ENCODE measurements at regions not wholly inside any gene's neighbourhood (a gene's known extent, or its start where the extent isn't known, plus 50 kb on each side); places are given as distances from the start of the nearest gene placed in this dataset.

GRCh38 chr6:165970001-165970400 is 197.7 kb downstream of the TBXT start:
- Histone ChIP-seq H3K4me2 (ENCODE audit: low read depth, low read length, poor library complexity, severe bottlenecking) (no peak overlapping the region), H3K36me3 (ENCODE audit: low read length) (no peaks in the 10 kb centered on the region), H3K9ac (ENCODE audit: low read length) (no peak overlapping the region), H2AFZ (ENCODE audit: low read depth, low read length, severe bottlenecking) (no peak overlapping the region), H3K27me3 (ENCODE audit: low read length) (no peaks in the 10 kb centered on the region), H3K9me3 (ENCODE audit: insufficient read depth, low read length) (no peaks in the 10 kb centered on the region), H4K20me1 (ENCODE audit: low read depth, low read length) (no peaks in the 10 kb centered on the region), H3K9me2 (replicated peaks; ENCODE audit: insufficient read depth, low read length) (no peaks in the 10 kb centered on the region), H3K4me3 (ENCODE audit: insufficient read depth, low read length, poor library complexity, severe bottlenecking) (no peak overlapping the region), H3F3A (ENCODE audit: insufficient read depth) (no peaks in the 10 kb centered on the region), H3K27ac (ENCODE audit: low read depth, low read length) (no peak overlapping the region), H3K79me2 (ENCODE audit: insufficient read depth, low read length) (no peaks in the 10 kb centered on the region)
- no peak for TF ChIP-seq EZH2phosphoT487 (conservative IDR thresholded peaks at IDR 0.05; ENCODE audit: low read length)
- TF ChIP-seq, protein P1, sequence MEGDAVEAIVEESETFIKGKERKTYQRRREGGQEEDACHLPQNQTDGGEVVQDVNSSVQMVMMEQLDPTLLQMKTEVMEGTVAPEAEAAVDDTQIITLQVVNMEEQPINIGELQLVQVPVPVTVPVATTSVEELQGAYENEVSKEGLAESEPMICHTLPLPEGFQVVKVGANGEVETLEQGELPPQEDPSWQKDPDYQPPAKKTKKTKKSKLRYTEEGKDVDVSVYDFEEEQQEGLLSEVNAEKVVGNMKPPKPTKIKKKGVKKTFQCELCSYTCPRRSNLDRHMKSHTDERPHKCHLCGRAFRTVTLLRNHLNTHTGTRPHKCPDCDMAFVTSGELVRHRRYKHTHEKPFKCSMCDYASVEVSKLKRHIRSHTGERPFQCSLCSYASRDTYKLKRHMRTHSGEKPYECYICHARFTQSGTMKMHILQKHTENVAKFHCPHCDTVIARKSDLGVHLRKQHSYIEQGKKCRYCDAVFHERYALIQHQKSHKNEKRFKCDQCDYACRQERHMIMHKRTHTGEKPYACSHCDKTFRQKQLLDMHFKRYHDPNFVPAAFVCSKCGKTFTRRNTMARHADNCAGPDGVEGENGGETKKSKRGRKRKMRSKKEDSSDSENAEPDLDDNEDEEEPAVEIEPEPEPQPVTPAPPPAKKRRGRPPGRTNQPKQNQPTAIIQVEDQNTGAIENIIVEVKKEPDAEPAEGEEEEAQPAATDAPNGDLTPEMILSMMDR (IDR thresholded peaks at IDR 0.05; ENCODE audit: insufficient read depth, low read length, poor library complexity, severe bottlenecking), result no peak

DNA sequence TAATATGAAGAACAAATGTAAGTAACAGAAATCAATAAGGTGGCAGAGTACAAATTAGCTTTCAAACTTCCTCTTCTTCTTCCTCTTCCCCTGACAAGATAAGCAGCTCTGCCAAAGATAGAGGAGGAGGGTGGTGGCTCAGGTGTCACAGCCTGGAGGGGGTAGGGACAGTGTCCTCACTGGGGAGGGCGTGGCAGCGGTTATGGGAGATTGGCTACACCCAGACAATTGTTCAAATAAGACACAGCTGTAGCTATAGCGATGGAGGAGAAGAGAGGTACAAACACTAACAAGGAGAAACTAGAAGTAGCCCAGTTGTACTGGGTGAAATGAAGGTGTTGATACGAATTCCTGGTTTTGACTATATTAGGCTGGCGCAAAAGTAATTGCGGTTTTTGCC is 198.5 kb downstream of the TBXT start:
- Histone ChIP-seq H3K4me3 (ENCODE audit: insufficient read depth, low read length, poor library complexity, severe bottlenecking) (no peak overlapping the region), H3K9ac (ENCODE audit: low read length) (no peak overlapping the region), H3K27ac (ENCODE audit: low read depth, low read length) (no peak overlapping the region), H2AFZ (ENCODE audit: low read depth, low read length, severe bottlenecking) (no peak overlapping the region), H3K9me3 (ENCODE audit: insufficient read depth, low read length) (no peaks in the 10 kb centered on the region), H3K27me3 (ENCODE audit: low read length) (no peaks in the 10 kb centered on the region), H4K20me1 (ENCODE audit: low read depth, low read length) (no peaks in the 10 kb centered on the region), H3K79me2 (ENCODE audit: insufficient read depth, low read length) (no peaks in the 10 kb centered on the region), H3K9me2 (replicated peaks; ENCODE audit: insufficient read depth, low read length) (no peaks in the 10 kb centered on the region), H3K4me2 (ENCODE audit: low read depth, low read length, poor library complexity, severe bottlenecking) (no peak overlapping the region), H3K36me3 (ENCODE audit: low read length) (no peaks in the 10 kb centered on the region), H3F3A (ENCODE audit: insufficient read depth) (no peaks in the 10 kb centered on the region)
- no peak for TF ChIP-seq EZH2phosphoT487 (conservative IDR thresholded peaks at IDR 0.05; ENCODE audit: low read length)
- TF ChIP-seq, protein P1 (IDR thresholded peaks at IDR 0.05; ENCODE audit: insufficient read depth, low read length, poor library complexity, severe bottlenecking), result no peak

GRCh38 chr6:165968408-165968807 is 199.2 kb downstream of the TBXT start:
- no peak overlapping the region for H3K4me3 ChIP-seq (ENCODE audit: insufficient read depth, low read length, poor library complexity, severe bottlenecking)
- H3K27ac ChIP-seq (ENCODE audit: low read depth, low read length), result no peak overlapping the region
- H3K9ac ChIP-seq (ENCODE audit: low read length), result no peak overlapping the region
- no peaks in the 10 kb centered on the region for H3K9me2 ChIP-seq (replicated peaks; ENCODE audit: insufficient read depth, low read length)
- no peaks in the 10 kb centered on the region for H3K27me3 ChIP-seq (ENCODE audit: low read length)
- H4K20me1 ChIP-seq (ENCODE audit: low read depth, low read length), result no peaks in the 10 kb centered on the region
- TF ChIP-seq EZH2phosphoT487 (conservative IDR thresholded peaks at IDR 0.05; ENCODE audit: low read length), result no peak
- TF ChIP-seq, protein P1 (IDR thresholded peaks at IDR 0.05; ENCODE audit: insufficient read depth, low read length, poor library complexity, severe bottlenecking), result no peak
- no peak overlapping the region for H3K4me2 ChIP-seq (ENCODE audit: low read depth, low read length, poor library complexity, severe bottlenecking)
- H2AFZ ChIP-seq (ENCODE audit: low read depth, low read length, severe bottlenecking), result no peak overlapping the region
- H3K9me3 ChIP-seq (ENCODE audit: insufficient read depth, low read length), result no peaks in the 10 kb centered on the region
- no peaks in the 10 kb centered on the region for H3K36me3 ChIP-seq (ENCODE audit: low read length)
- no peaks in the 10 kb centered on the region for H3F3A ChIP-seq (ENCODE audit: insufficient read depth)
- H3K79me2 ChIP-seq (ENCODE audit: insufficient read depth, low read length), result no peaks in the 10 kb centered on the region

All from SU-DHL-6 (cell line).